GM23338 (cell line): ENCODE measurements at regions not wholly inside any gene's neighbourhood (a gene's known extent, or its start where the extent isn't known, plus 50 kb on each side); places are given as distances from the start of the nearest gene placed in this dataset.

ENCODE experiments used
- ATAC-seq: fragments of 200-7000 bp; cut with Tn5 transposase; 3 replicates; pipeline ENCODE4 v1.9.1; 2020
- DNase-seq: peaks from one replicate; pipeline ENCODE4 v3.0.0-alpha.2; 2015; ENCODE audit warnings: low spot score
- H2AFZ ChIP-seq: fragments of 200-600 bp; sonication (generic); 2 replicates; pipeline ENCODE4 v1.8.0; 2016; ENCODE audit warnings: antibody characterized with exemption, mild to moderate bottlenecking, moderate library complexity
- H3F3A ChIP-seq: fragments of 200-600 bp; sonication (generic); replicated peaks from 2 replicates; pipeline ENCODE4 v1.8.0; 2017; ENCODE audit warnings: antibody characterized with exemption, mixed run types, low read depth
- H3K27ac ChIP-seq: fragments of 200-600 bp; sonication (generic); 2 replicates; pipeline ENCODE4 v1.6.1; 2016; ENCODE audit warnings: low read depth
- H3K27me3 ChIP-seq: fragments of 200-600 bp; sonication (generic); 2 replicates; pipeline ENCODE4 v1.8.0; 2016; ENCODE audit warnings: mild to moderate bottlenecking, mixed run types, moderate library complexity; ENCODE audit not compliant: insufficient read depth
- H3K36me3 ChIP-seq: fragments of 200-600 bp; sonication (generic); 2 replicates; pipeline ENCODE4 v1.8.0; 2016; ENCODE audit warnings: mild to moderate bottlenecking; ENCODE audit not compliant: insufficient read depth
- H3K4me1 ChIP-seq: fragments of 200-600 bp; sonication (generic); 2 replicates; pipeline ENCODE4 v1.8.0; 2016; ENCODE audit warnings: mild to moderate bottlenecking, moderate library complexity; ENCODE audit not compliant: insufficient read depth
- H3K4me2 ChIP-seq: fragments of 200-600 bp; sonication (generic); 2 replicates; pipeline ENCODE4 v1.7.1; 2017; ENCODE audit warnings: mixed run types
- H3K4me3 ChIP-seq: fragments of 200-600 bp; sonication (generic); 2 replicates; pipeline ENCODE4 v1.6.1; 2016; ENCODE audit warnings: mixed run types
- H3K79me2 ChIP-seq: fragments of 200-600 bp; sonication (generic); replicated peaks from 2 replicates; pipeline ENCODE4 v1.8.0; 2017; ENCODE audit warnings: mild to moderate bottlenecking; ENCODE audit not compliant: insufficient read depth
- H3K9me2 ChIP-seq: fragments of 200-600 bp; sonication (generic); 2 replicates; pipeline ENCODE4 v1.8.0; 2017; ENCODE audit not compliant: insufficient read depth
- H4K20me1 ChIP-seq: fragments of 200-600 bp; sonication (generic); replicated peaks from 2 replicates; pipeline ENCODE4 v1.8.0; 2017; ENCODE audit warnings: mild to moderate bottlenecking; ENCODE audit not compliant: insufficient read depth
- H3K27ac Mint-ChIP-seq: 2 replicates; pipeline ENCODE4 v1.8.0; 2020; ENCODE audit warnings: inconsistent platforms, mild to moderate bottlenecking, moderate library complexity, mixed read lengths
- H3K27me3 Mint-ChIP-seq: 3 replicates; pipeline ENCODE4 v1.8.0; 2022; ENCODE audit warnings: low read depth, mild to moderate bottlenecking, moderate library complexity, mixed read lengths, inconsistent platforms; ENCODE audit not compliant: insufficient read depth, poor library complexity
- H3K36me3 Mint-ChIP-seq: 3 replicates; pipeline ENCODE4 v1.8.0; 2021; ENCODE audit warnings: low read depth, mild to moderate bottlenecking, inconsistent platforms, moderate library complexity, mixed read lengths
- H3K4me1 Mint-ChIP-seq: 3 replicates; pipeline ENCODE4 v1.8.0; 2020; ENCODE audit warnings: mild to moderate bottlenecking, inconsistent platforms, mixed read lengths
- H3K4me3 Mint-ChIP-seq: 3 replicates; pipeline ENCODE4 v1.8.0; 2021; ENCODE audit warnings: moderate library complexity, mild to moderate bottlenecking, inconsistent platforms, mixed read lengths
- H3K9me3 Mint-ChIP-seq: 3 replicates; pipeline ENCODE4 v1.8.0; 2020; ENCODE audit warnings: moderate library complexity, mild to moderate bottlenecking, inconsistent platforms, mixed read lengths
- EZH2phosphoT487 ChIP-seq: fragments of 200-600 bp; sonication (generic); IDR thresholded peaks from one replicate; pipeline ENCODE4 v1.8.1; 2018; ENCODE audit warnings: antibody characterized with exemption; ENCODE audit not compliant: unreplicated experiment
- JUNB ChIP-seq: IDR thresholded peaks from one replicate; pipeline ENCODE4 v1.6.1; 2016; ENCODE audit warnings: antibody characterized with exemption; ENCODE audit not compliant: unreplicated experiment
- NANOG ChIP-seq: IDR thresholded peaks from 2 replicates; pipeline ENCODE4 v1.6.1; 2016; ENCODE audit warnings: antibody characterized with exemption, borderline replicate concordance
- POLR2AphosphoS5 ChIP-seq: IDR thresholded peaks from 2 replicates; pipeline ENCODE4 v1.6.1; 2016; ENCODE audit warnings: antibody characterized with exemption, low read depth
- STAT1 ChIP-seq: IDR thresholded peaks from one replicate; pipeline ENCODE4 v1.6.1; 2016; ENCODE audit warnings: antibody characterized with exemption; ENCODE audit not compliant: unreplicated experiment
- ZNF114 ChIP-seq: fragments of 250-450 bp; sonication (Bioruptor Pico); IDR thresholded peaks from 2 replicates; pipeline ENCODE4 v1.5.0; 2020; ENCODE audit warnings: mild to moderate bottlenecking, moderate library complexity
- ZNF331 ChIP-seq: fragments of 250-450 bp; sonication (Bioruptor Pico); IDR thresholded peaks from 2 replicates; pipeline ENCODE4 v1.5.0; 2020; ENCODE audit warnings: low read depth, mild to moderate bottlenecking, moderate library complexity
- TF ChIP-seq, protein P1 (sequence below): IDR thresholded peaks from 2 replicates; pipeline ENCODE4 v1.6.1; 2016; ENCODE audit warnings: antibody characterized with exemption
- TF ChIP-seq, protein P2 (sequence below): IDR thresholded peaks from one replicate; pipeline ENCODE4 v1.6.1; 2018; ENCODE audit warnings: antibody characterized with exemption; ENCODE audit not compliant: unreplicated experiment

DNA sequence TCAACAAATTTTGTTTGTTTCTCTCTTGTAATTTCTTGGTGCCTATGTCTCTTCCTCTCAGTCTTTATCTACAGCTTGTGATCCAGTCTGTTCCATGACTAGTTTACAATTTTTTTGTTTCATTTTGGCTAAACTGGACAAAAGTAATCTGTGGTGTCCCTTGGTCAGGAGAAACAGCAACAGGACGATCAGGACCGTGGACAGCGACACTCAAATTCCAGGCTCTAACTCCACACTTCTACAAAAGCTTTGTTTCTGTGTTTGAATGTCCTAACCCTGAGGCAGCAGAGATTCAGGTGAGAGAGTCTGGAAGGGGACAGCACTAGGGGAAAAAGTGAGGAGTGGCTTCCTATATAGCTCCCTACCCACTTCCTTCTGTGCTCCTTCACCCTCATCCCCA is 593.3 kb upstream of the FANCL start:
- H3F3A ChIP-seq: no peaks in the 10 kb centered on the region
- no peaks in the 10 kb centered on the region for H3K36me3 Mint-ChIP-seq
- ATAC-seq: peak; percentile 97

DNA sequence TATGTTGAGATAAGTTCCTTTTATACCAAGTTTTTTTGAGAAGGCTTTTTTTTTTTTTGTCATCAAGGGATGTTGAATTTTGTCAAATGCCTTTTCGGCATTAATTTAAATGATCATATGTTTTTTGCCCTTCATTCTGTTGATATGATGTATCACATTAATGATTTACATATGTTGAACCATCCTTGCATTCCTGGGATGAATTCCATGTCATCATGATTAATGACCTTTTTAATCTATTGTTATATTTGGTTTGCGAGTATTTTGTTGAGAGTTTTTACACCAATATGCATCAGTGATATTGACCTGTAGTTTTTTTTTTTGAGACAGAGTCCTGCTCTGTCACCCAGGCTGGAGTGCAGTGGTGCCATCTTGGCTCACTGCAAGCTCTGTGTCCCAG is 585.7 kb upstream of the FANCL start:
- ATAC-seq (no peak), DNase-seq (no peak)
- Histone ChIP-seq H2AFZ (no peak overlapping the region), H3K9me2 (0 out of 2 replicates have a peak, but pooled peaks cover 3% of the 10 kb centered on the region), H3K27ac (no peak overlapping the region), H4K20me1 (no peaks in the 10 kb centered on the region), H3K4me2 (no peak overlapping the region), H3K4me1 (peaks cover 6% of the 10 kb centered on the region; the same call in 1 of the 2 replicates), H3K79me2 (no peaks in the 10 kb centered on the region), H3F3A (no peaks in the 10 kb centered on the region), H3K4me3 (no peak overlapping the region), H3K27me3 (no peaks in the 10 kb centered on the region), H3K36me3 (peaks cover 15% of the 10 kb centered on the region)
- H3K36me3 Mint-ChIP-seq: peaks cover 10% of the 10 kb centered on the region; the same call in 2 of the 3 replicates
- peaks cover 8% of the 10 kb centered on the region; the same call in 2 of the 3 replicates for H3K4me1 Mint-ChIP-seq
- no peak overlapping the region for H3K27ac Mint-ChIP-seq
- H3K27me3 Mint-ChIP-seq: peaks cover 2% of the 10 kb centered on the region
- H3K9me3 Mint-ChIP-seq: peaks cover 23% of the 10 kb centered on the region
- no peak overlapping the region for H3K4me3 Mint-ChIP-seq
- TF ChIP-seq, protein P1, sequence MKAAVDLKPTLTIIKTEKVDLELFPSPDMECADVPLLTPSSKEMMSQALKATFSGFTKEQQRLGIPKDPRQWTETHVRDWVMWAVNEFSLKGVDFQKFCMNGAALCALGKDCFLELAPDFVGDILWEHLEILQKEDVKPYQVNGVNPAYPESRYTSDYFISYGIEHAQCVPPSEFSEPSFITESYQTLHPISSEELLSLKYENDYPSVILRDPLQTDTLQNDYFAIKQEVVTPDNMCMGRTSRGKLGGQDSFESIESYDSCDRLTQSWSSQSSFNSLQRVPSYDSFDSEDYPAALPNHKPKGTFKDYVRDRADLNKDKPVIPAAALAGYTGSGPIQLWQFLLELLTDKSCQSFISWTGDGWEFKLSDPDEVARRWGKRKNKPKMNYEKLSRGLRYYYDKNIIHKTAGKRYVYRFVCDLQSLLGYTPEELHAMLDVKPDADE: no peak
- TF ChIP-seq NANOG: no peak
- TF ChIP-seq EZH2phosphoT487: no peak
- TF ChIP-seq ZNF114 (CRISPR knock-in tag): no peak
- TF ChIP-seq JUNB: no peak
- TF ChIP-seq STAT1: no peak
- TF ChIP-seq, protein P2, sequence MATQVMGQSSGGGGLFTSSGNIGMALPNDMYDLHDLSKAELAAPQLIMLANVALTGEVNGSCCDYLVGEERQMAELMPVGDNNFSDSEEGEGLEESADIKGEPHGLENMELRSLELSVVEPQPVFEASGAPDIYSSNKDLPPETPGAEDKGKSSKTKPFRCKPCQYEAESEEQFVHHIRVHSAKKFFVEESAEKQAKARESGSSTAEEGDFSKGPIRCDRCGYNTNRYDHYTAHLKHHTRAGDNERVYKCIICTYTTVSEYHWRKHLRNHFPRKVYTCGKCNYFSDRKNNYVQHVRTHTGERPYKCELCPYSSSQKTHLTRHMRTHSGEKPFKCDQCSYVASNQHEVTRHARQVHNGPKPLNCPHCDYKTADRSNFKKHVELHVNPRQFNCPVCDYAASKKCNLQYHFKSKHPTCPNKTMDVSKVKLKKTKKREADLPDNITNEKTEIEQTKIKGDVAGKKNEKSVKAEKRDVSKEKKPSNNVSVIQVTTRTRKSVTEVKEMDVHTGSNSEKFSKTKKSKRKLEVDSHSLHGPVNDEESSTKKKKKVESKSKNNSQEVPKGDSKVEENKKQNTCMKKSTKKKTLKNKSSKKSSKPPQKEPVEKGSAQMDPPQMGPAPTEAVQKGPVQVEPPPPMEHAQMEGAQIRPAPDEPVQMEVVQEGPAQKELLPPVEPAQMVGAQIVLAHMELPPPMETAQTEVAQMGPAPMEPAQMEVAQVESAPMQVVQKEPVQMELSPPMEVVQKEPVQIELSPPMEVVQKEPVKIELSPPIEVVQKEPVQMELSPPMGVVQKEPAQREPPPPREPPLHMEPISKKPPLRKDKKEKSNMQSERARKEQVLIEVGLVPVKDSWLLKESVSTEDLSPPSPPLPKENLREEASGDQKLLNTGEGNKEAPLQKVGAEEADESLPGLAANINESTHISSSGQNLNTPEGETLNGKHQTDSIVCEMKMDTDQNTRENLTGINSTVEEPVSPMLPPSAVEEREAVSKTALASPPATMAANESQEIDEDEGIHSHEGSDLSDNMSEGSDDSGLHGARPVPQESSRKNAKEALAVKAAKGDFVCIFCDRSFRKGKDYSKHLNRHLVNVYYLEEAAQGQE: no peak
- no peak for TF ChIP-seq ZNF331
- TF ChIP-seq POLR2AphosphoS5: no peak

More for the DNA sequence above, 593.3 kb upstream of the FANCL start:
- Mint-ChIP-seq H3K27ac (no peak overlapping the region), H3K27me3 (peaks cover 2% of the 10 kb centered on the region), H3K4me3 (no peak overlapping the region), H3K9me3 (no peaks in the 10 kb centered on the region; the same call in 2 of the 3 replicates), H3K4me1 (peaks cover 12% of the 10 kb centered on the region; the same call in 2 of the 3 replicates)
- Histone ChIP-seq H3K4me2 (no peak overlapping the region), H3K9me2 (no peaks in the 10 kb centered on the region), H3K4me1 (peaks cover 7% of the 10 kb centered on the region; the same call in 1 of the 2 replicates), H2AFZ (no peak overlapping the region), H3K27me3 (no peaks in the 10 kb centered on the region), H4K20me1 (no peaks in the 10 kb centered on the region), H3K27ac (no peak overlapping the region), H3K36me3 (no peaks in the 10 kb centered on the region), H3K79me2 (no peaks in the 10 kb centered on the region), H3K4me3 (no peak overlapping the region)
- peak; percentile 89 for DNase-seq
- no peak for TF ChIP-seq POLR2AphosphoS5
- TF ChIP-seq, protein P2: peak; percentile 96
